ENCODE measurements at regions not wholly inside any gene's neighbourhood (a gene's known extent, or its start where the extent isn't known, plus 50 kb on each side); places are given as distances from the start of the nearest gene placed in this dataset.

- H3K27ac ChIP-seq, result no peak overlapping the region
- H3K4me1 ChIP-seq, result peaks cover 0 to 11% (median 1%) of the 10 kb centered on the region in 6 donors
- H3K27me3 ChIP-seq (replicated peaks in 1 of 7), result peaks cover 0 to 12% (median 0%) of the 10 kb centered on the region in 7 donors
- H3K4me3 ChIP-seq, result no peak overlapping the region
- no peak for DNase-seq
- no peaks in the 10 kb centered on the region for H3K36me3 ChIP-seq
- intact Hi-C loops (cut with DNase I; ENCODE audit: low total_unique reads), result no loop called here
- 56 to 67% (median 61%) methylated on average over 8 of the region's 8 CpGs for WGBS, 5 donors
- no peaks in the 10 kb centered on the region for H3K9me3 ChIP-seq
- TF ChIP-seq POLR2AphosphoS5 (IDR thresholded peaks at IDR 0.05) (no peak), POLR2A (IDR thresholded peaks at IDR 0.05) (no peak)
- TF ChIP-seq, protein P1, sequence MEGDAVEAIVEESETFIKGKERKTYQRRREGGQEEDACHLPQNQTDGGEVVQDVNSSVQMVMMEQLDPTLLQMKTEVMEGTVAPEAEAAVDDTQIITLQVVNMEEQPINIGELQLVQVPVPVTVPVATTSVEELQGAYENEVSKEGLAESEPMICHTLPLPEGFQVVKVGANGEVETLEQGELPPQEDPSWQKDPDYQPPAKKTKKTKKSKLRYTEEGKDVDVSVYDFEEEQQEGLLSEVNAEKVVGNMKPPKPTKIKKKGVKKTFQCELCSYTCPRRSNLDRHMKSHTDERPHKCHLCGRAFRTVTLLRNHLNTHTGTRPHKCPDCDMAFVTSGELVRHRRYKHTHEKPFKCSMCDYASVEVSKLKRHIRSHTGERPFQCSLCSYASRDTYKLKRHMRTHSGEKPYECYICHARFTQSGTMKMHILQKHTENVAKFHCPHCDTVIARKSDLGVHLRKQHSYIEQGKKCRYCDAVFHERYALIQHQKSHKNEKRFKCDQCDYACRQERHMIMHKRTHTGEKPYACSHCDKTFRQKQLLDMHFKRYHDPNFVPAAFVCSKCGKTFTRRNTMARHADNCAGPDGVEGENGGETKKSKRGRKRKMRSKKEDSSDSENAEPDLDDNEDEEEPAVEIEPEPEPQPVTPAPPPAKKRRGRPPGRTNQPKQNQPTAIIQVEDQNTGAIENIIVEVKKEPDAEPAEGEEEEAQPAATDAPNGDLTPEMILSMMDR (IDR thresholded peaks at IDR 0.05 in 8 of 11, conservative IDR thresholded peaks at IDR 0.05 in 3 of 11), result no peak
These were observed 73.3 kb upstream of the FAM171A1 start for GRCh38 chr10:15444105-15445005.

GRCh38 chr10:15442056-15442455, 71.0 kb upstream of the FAM171A1 start:
- TF ChIP-seq POLR2AphosphoS5 (IDR thresholded peaks at IDR 0.05) (no peak), POLR2A (IDR thresholded peaks at IDR 0.05) (no peak)
- TF ChIP-seq, protein P1 (IDR thresholded peaks at IDR 0.05 in 8 of 11, conservative IDR thresholded peaks at IDR 0.05 in 3 of 11), result no peak
- H3K36me3 ChIP-seq, result no peaks in the 10 kb centered on the region
- H3K4me3 ChIP-seq, result no peak overlapping the region
- intact Hi-C loops (cut with DNase I; ENCODE audit: low total_unique reads), result no loop called here
- no peaks in the 10 kb centered on the region for H3K9me3 ChIP-seq
- 85 to 93% (median 90%) methylated on average over 14 of the region's 14 CpGs for WGBS, 5 donors
- DNase-seq, result no peak
- peaks cover 0 to 20% (median 0%) of the 10 kb centered on the region in 7 donors for H3K27me3 ChIP-seq (replicated peaks in 1 of 7)
- peaks cover 0 to 13% (median 5%) of the 10 kb centered on the region in 6 donors for H3K4me1 ChIP-seq
- H3K27ac ChIP-seq, result no peak overlapping the region

- Histone ChIP-seq H3K36me3 (no peaks in the 10 kb centered on the region), H3K27me3 (replicated peaks in 1 of 7) (peaks cover 0 to 20% (median 0%) of the 10 kb centered on the region in 7 donors), H3K27ac (peak overlapping the region in 6 of 8 donors; percentile 73 to 83 (median 77)), H3K9me3 (no peaks in the 10 kb centered on the region), H3K4me3 (peak overlapping the region in 2 of 8 donors; percentile 21 to 24), H3K4me1 (peaks cover 0 to 13% (median 5%) of the 10 kb centered on the region in 6 donors)
- no peak for DNase-seq
- TF ChIP-seq, protein P1 (IDR thresholded peaks at IDR 0.05 in 8 of 11, conservative IDR thresholded peaks at IDR 0.05 in 3 of 11), result no peak
- TF ChIP-seq POLR2A (IDR thresholded peaks at IDR 0.05) (no peak), POLR2AphosphoS5 (IDR thresholded peaks at IDR 0.05) (no peak)
- intact Hi-C loops (cut with DNase I; ENCODE audit: low total_unique reads), result no loop called here
- 82 to 95% (median 91%) methylated on average over 9 of the region's 9 CpGs for WGBS, 5 donors
These were observed 69.2 kb upstream of the FAM171A1 start for GRCh38 chr10:15440204-15440711.

- peaks cover 0 to 20% (median 0%) of the 10 kb centered on the region in 7 donors for H3K27me3 ChIP-seq (replicated peaks in 1 of 7)
- no peak for DNase-seq
- intact Hi-C loops (cut with DNase I; ENCODE audit: low total_unique reads), result no loop called here
- H3K27ac ChIP-seq, result peak overlapping the region; percentile 54 to 83 (median 74)
- no peaks in the 10 kb centered on the region for H3K9me3 ChIP-seq
- 1 to 5% (median 3%) methylated on average over 12 of the region's 12 CpGs for WGBS, 5 donors
- H3K36me3 ChIP-seq, result no peaks in the 10 kb centered on the region
- peak overlapping the region in 2 of 8 donors; percentile 21 to 24 for H3K4me3 ChIP-seq
- peaks cover 0 to 17% (median 5%) of the 10 kb centered on the region in 6 donors for H3K4me1 ChIP-seq
- TF ChIP-seq, protein P1 (IDR thresholded peaks at IDR 0.05 in 8 of 11, conservative IDR thresholded peaks at IDR 0.05 in 3 of 11), result peak in 9 of 11 experiments; percentile 13 to 54 (median 29)
- TF ChIP-seq POLR2A (IDR thresholded peaks at IDR 0.05), result no peak
- TF ChIP-seq POLR2AphosphoS5 (IDR thresholded peaks at IDR 0.05), result peak in 2 of 3 donors; percentile 50 to 76
These were observed 68.3 kb upstream of the FAM171A1 start for GRCh38 chr10:15439341-15439842.

Data from spleen (tissue), 11 donors.